ENCODE measurements at regions not wholly inside any gene's neighbourhood (a gene's known extent, or its start where the extent isn't known, plus 50 kb on each side); places are given as distances from the start of the nearest gene placed in this dataset.

GRCh38 chr13:103539265-103539664 lies 473.0 kb upstream of the SLC10A2 start:
- Histone ChIP-seq H3K27ac (ENCODE audit: low read depth, low read length) (no peak overlapping the region), H3K36me3 (ENCODE audit: insufficient read depth, low read length) (no peaks in the 10 kb centered on the region), H3K4me2 (ENCODE audit: insufficient read depth, low read length) (no peak overlapping the region), H3K4me3 (ENCODE audit: insufficient read depth, low read length) (no peak overlapping the region), H4K20me1 (ENCODE audit: insufficient read depth, low read length) (no peaks in the 10 kb centered on the region), H3K79me2 (ENCODE audit: insufficient read depth, low read length) (no peaks in the 10 kb centered on the region), H3K27me3 (ENCODE audit: insufficient read depth, low read length) (no peaks in the 10 kb centered on the region), H2AFZ (ENCODE audit: low read length) (no peak overlapping the region), H3K4me1 (ENCODE audit: insufficient read depth, low read length) (no peaks in the 10 kb centered on the region), H3K9me3 (ENCODE audit: low read depth, low read length) (peaks cover 2% of the 10 kb centered on the region)
- DNase-seq (ENCODE audit: insufficient read length, low spot score, missing footprints), result no peak
- TF ChIP-seq CTCF (IDR thresholded peaks at IDR 0.05; ENCODE audit: extremely low read depth, low read depth, low read length), result no peak

GRCh38 chr13:103537616-103538015 lies 471.4 kb upstream of the SLC10A2 start:
- Histone ChIP-seq H3K4me2 (ENCODE audit: insufficient read depth, low read length) (no peak overlapping the region), H2AFZ (ENCODE audit: low read length) (no peak overlapping the region), H3K4me1 (ENCODE audit: insufficient read depth, low read length) (no peaks in the 10 kb centered on the region), H3K27ac (ENCODE audit: low read depth, low read length) (no peak overlapping the region), H3K79me2 (ENCODE audit: insufficient read depth, low read length) (no peaks in the 10 kb centered on the region), H3K36me3 (ENCODE audit: insufficient read depth, low read length) (no peaks in the 10 kb centered on the region), H3K27me3 (ENCODE audit: insufficient read depth, low read length) (no peaks in the 10 kb centered on the region), H3K4me3 (ENCODE audit: insufficient read depth, low read length) (no peak overlapping the region), H3K9me3 (ENCODE audit: low read depth, low read length) (peaks cover 2% of the 10 kb centered on the region), H4K20me1 (ENCODE audit: insufficient read depth, low read length) (no peaks in the 10 kb centered on the region)
- TF ChIP-seq CTCF (IDR thresholded peaks at IDR 0.05; ENCODE audit: extremely low read depth, low read depth, low read length), result no peak
- DNase-seq (ENCODE audit: insufficient read length, low spot score, missing footprints), result no peak

GRCh38 chr13:103531278-103531677 lies 465.1 kb upstream of the SLC10A2 start:
- H4K20me1 ChIP-seq (ENCODE audit: insufficient read depth, low read length), result no peaks in the 10 kb centered on the region
- no peaks in the 10 kb centered on the region for H3K4me1 ChIP-seq (ENCODE audit: insufficient read depth, low read length)
- no peak for TF ChIP-seq CTCF (IDR thresholded peaks at IDR 0.05; ENCODE audit: extremely low read depth, low read depth, low read length)
- H3K4me3 ChIP-seq (ENCODE audit: insufficient read depth, low read length), result no peak overlapping the region
- no peaks in the 10 kb centered on the region for H3K9me3 ChIP-seq (ENCODE audit: low read depth, low read length)
- no peaks in the 10 kb centered on the region for H3K79me2 ChIP-seq (ENCODE audit: insufficient read depth, low read length)
- H3K27me3 ChIP-seq (ENCODE audit: insufficient read depth, low read length), result no peaks in the 10 kb centered on the region
- DNase-seq (ENCODE audit: insufficient read length, low spot score, missing footprints), result no peak
- H3K27ac ChIP-seq (ENCODE audit: low read depth, low read length), result no peak overlapping the region
- no peak overlapping the region for H2AFZ ChIP-seq (ENCODE audit: low read length)
- no peaks in the 10 kb centered on the region for H3K36me3 ChIP-seq (ENCODE audit: insufficient read depth, low read length)
- no peak overlapping the region for H3K4me2 ChIP-seq (ENCODE audit: insufficient read depth, low read length)

- no peak overlapping the region for H3K4me3 ChIP-seq (ENCODE audit: insufficient read depth, low read length)
- no peak overlapping the region for H3K4me2 ChIP-seq (ENCODE audit: insufficient read depth, low read length)
These were observed 462.2 kb upstream of the SLC10A2 start for GRCh38 chr13:103528437-103528836.

More at GRCh38 chr13:103528437-103528836, 462.2 kb upstream of the SLC10A2 start:
- H3K27me3 ChIP-seq (ENCODE audit: insufficient read depth, low read length), result no peaks in the 10 kb centered on the region
- no peaks in the 10 kb centered on the region for H3K36me3 ChIP-seq (ENCODE audit: insufficient read depth, low read length)
- H3K27ac ChIP-seq (ENCODE audit: low read depth, low read length), result no peak overlapping the region
- H3K4me1 ChIP-seq (ENCODE audit: insufficient read depth, low read length), result no peaks in the 10 kb centered on the region
- no peaks in the 10 kb centered on the region for H3K79me2 ChIP-seq (ENCODE audit: insufficient read depth, low read length)
- no peaks in the 10 kb centered on the region for H4K20me1 ChIP-seq (ENCODE audit: insufficient read depth, low read length)
- no peak for DNase-seq (ENCODE audit: insufficient read length, low spot score, missing footprints)
- no peak overlapping the region for H2AFZ ChIP-seq (ENCODE audit: low read length)
- no peaks in the 10 kb centered on the region for H3K9me3 ChIP-seq (ENCODE audit: low read depth, low read length)
- no peak for TF ChIP-seq CTCF (IDR thresholded peaks at IDR 0.05; ENCODE audit: extremely low read depth, low read depth, low read length)

Measured in osteoblast (primary cell).